Subcutaneous abdominal adipose tissue (tissue), 5 donors: ENCODE measurements at regions not wholly inside any gene's neighbourhood (a gene's known extent, or its start where the extent isn't known, plus 50 kb on each side); places are given as distances from the start of the nearest gene placed in this dataset.

Experiments used
- H3K27ac ChIP-seq: one replicate; pipeline ENCODE4 v1.7.0; 2013; ENCODE audit warnings: low read depth, mild to moderate bottlenecking, inconsistent platforms, low read length, moderate library complexity
- H3K27me3 ChIP-seq, 5 donors: one replicate each; pipeline ENCODE4 v1.7.0; 2013; ENCODE audit warnings: low read length in 5 of 5, inconsistent platforms in 1 of 5; ENCODE audit not compliant: control insufficient read depth in 5 of 5, insufficient read depth in 4 of 5
- H3K36me3 ChIP-seq, 5 donors: one replicate each; pipeline ENCODE4 v1.7.0; 2013; ENCODE audit warnings: low read length in 5 of 5; ENCODE audit not compliant: control insufficient read depth in 5 of 5, insufficient read depth in 5 of 5
- H3K4me1 ChIP-seq, 5 donors: one replicate each; pipeline ENCODE4 v1.7.0; 2013; ENCODE audit warnings: low read length in 5 of 5, mild to moderate bottlenecking in 3 of 5, moderate library complexity in 1 of 5; ENCODE audit not compliant: control insufficient read depth in 5 of 5, insufficient read depth in 5 of 5
- H3K4me3 ChIP-seq, 5 donors: one replicate each; pipeline ENCODE4 v1.7.0; 2013; ENCODE audit warnings: low read length in 5 of 5, low read depth in 1 of 5
- H3K9ac ChIP-seq, 5 donors: one replicate each; pipeline ENCODE4 v1.7.0; 2013; ENCODE audit warnings: low read length in 5 of 5, mild to moderate bottlenecking in 4 of 5, moderate library complexity in 3 of 5
- H3K9me3 ChIP-seq, 5 donors: one replicate each; pipeline ENCODE4 v1.7.0; 2013; ENCODE audit warnings: low read length in 5 of 5; ENCODE audit not compliant: control insufficient read depth in 5 of 5
- donor health status: healthy.
- donor health status: healthy.
- donor health status: healthy.
- donor health status: healthy.
- donor health status: healthy.

DNA sequence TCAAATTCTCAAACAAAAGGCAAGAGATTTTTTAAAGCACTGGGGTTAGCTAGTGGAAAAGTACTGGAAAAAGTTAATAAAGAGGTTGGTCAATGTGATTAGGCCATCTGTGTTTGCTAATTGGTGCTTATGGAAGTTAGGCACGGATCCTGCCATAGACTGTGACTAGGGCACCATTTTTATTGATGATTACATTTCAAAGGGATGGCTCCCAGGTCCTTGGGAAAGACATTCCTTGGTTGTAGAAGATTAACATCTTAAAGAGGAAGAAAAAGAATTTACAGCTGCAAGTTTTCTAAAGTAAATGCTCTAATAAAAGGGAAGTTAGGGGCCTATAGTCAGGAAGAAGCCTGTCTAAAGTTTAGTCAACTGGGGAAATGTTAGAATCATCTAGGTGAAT lies 1183.3 kb downstream of the DTWD2 start:
- H3K27ac ChIP-seq, result no peak overlapping the region
- H3K4me3 ChIP-seq, result no peak overlapping the region
- H3K9ac ChIP-seq, result no peak overlapping the region
- H3K4me1 ChIP-seq, result no peaks in the 10 kb centered on the region
- H3K36me3 ChIP-seq, result no peaks in the 10 kb centered on the region
- H3K27me3 ChIP-seq, result no peaks in the 10 kb centered on the region
- peaks cover 0 to 3% (median 0%) of the 10 kb centered on the region in 5 donors for H3K9me3 ChIP-seq

GRCh38 chr5:117803533-117803932 lies 1184.8 kb downstream of the DTWD2 start:
- H3K4me1 ChIP-seq, result no peaks in the 10 kb centered on the region
- no peak overlapping the region for H3K9ac ChIP-seq
- no peak overlapping the region for H3K27ac ChIP-seq
- peaks cover 0 to 3% (median 0%) of the 10 kb centered on the region in 5 donors for H3K9me3 ChIP-seq
- no peaks in the 10 kb centered on the region for H3K27me3 ChIP-seq
- H3K4me3 ChIP-seq, result no peak overlapping the region
- no peaks in the 10 kb centered on the region for H3K36me3 ChIP-seq

DNA sequence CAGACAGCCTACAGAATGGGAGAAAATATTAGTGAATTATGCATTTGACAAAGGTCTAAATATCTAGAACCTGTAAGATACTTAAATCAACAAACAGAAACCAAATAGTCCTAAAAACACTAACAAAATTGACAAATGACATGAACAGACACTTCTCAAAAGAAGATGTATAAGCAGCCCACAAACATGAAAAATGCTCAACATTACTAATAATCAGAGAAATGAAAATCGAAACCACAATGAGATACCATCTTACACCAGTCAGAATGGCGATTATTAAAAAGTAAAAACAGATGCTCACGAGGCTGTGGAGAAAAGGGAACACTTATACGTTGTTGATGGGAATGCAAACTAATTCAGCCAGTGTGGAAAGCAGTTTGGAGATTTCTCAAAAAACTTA lies 1186.8 kb downstream of the DTWD2 start:
- Histone ChIP-seq H3K4me1 (no peaks in the 10 kb centered on the region), H3K9ac (no peak overlapping the region), H3K27me3 (no peaks in the 10 kb centered on the region), H3K9me3 (peaks cover 0 to 3% (median 0%) of the 10 kb centered on the region in 5 donors), H3K27ac (no peak overlapping the region), H3K4me3 (no peak overlapping the region), H3K36me3 (no peaks in the 10 kb centered on the region)

DNA sequence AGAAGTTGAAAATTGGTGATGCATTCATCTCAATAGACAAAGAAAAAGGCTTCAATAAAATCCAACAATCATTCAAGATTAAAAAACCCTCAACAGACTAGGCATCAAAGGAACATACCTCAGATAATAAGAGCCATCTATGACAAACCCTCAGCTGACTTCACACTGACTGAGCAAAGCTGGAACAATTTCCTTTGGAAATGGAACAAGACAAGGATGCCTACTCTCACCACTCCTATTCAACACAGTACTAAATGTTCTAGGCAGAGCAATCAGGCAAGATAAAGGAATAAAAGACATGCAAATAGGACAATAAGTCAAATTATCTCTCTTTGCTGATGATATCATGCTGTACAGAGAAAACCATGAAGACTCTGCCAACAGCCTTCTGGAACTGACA lies 1188.1 kb downstream of the DTWD2 start:
- Histone ChIP-seq H3K9ac (no peak overlapping the region), H3K36me3 (no peaks in the 10 kb centered on the region), H3K9me3 (peaks cover 0 to 3% (median 0%) of the 10 kb centered on the region in 5 donors), H3K27ac (no peak overlapping the region), H3K4me1 (no peaks in the 10 kb centered on the region), H3K4me3 (no peak overlapping the region), H3K27me3 (no peaks in the 10 kb centered on the region)

- H3K27me3 ChIP-seq, result no peaks in the 10 kb centered on the region
Observed at GRCh38 chr5:117794847-117795246, 1193.5 kb downstream of the DTWD2 start.

GRCh38 chr5:117793963-117794362 lies 1194.4 kb downstream of the DTWD2 start:
- H3K36me3 ChIP-seq, result no peaks in the 10 kb centered on the region
- no peaks in the 10 kb centered on the region for H3K27me3 ChIP-seq
- H3K9ac ChIP-seq, result no peak overlapping the region
- H3K4me3 ChIP-seq, result no peak overlapping the region
- no peak overlapping the region for H3K27ac ChIP-seq
- no peaks in the 10 kb centered on the region for H3K9me3 ChIP-seq
- no peaks in the 10 kb centered on the region for H3K4me1 ChIP-seq

More at GRCh38 chr5:117794847-117795246, 1193.5 kb downstream of the DTWD2 start:
- Histone ChIP-seq H3K4me3 (no peak overlapping the region), H3K27ac (no peak overlapping the region), H3K36me3 (no peaks in the 10 kb centered on the region), H3K9ac (no peak overlapping the region), H3K9me3 (no peaks in the 10 kb centered on the region), H3K4me1 (no peaks in the 10 kb centered on the region)

DNA sequence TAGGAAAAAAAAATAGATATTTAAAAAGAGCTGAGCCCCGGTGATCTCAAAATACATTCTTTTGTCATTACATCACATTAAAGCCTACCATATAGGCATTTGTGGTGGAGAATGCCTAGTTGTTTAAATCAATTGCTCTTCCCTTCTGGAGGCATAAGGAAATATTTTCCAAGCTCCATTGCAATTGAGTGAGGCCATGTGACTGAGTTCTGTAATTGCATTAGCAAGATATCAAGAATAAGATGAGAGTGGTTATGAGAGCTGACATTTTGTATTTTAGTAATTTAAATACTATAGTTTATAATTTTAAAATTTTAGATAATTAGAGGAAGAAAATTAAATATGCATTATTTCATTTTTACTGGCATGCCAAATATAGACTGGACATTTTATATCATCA lies 1195.9 kb downstream of the DTWD2 start:
- H3K27ac ChIP-seq, result no peak overlapping the region
- H3K4me1 ChIP-seq, result no peaks in the 10 kb centered on the region
- no peak overlapping the region for H3K9ac ChIP-seq
- no peaks in the 10 kb centered on the region for H3K27me3 ChIP-seq
- no peaks in the 10 kb centered on the region for H3K36me3 ChIP-seq
- no peaks in the 10 kb centered on the region for H3K9me3 ChIP-seq
- no peak overlapping the region for H3K4me3 ChIP-seq

- Histone ChIP-seq H3K27ac (no peak overlapping the region), H3K36me3 (no peaks in the 10 kb centered on the region), H3K9me3 (no peaks in the 10 kb centered on the region), H3K4me1 (no peaks in the 10 kb centered on the region), H3K4me3 (no peak overlapping the region), H3K9ac (no peak overlapping the region), H3K27me3 (no peaks in the 10 kb centered on the region)
Observed at GRCh38 chr5:117788596-117788995, 1199.8 kb downstream of the DTWD2 start.

DNA sequence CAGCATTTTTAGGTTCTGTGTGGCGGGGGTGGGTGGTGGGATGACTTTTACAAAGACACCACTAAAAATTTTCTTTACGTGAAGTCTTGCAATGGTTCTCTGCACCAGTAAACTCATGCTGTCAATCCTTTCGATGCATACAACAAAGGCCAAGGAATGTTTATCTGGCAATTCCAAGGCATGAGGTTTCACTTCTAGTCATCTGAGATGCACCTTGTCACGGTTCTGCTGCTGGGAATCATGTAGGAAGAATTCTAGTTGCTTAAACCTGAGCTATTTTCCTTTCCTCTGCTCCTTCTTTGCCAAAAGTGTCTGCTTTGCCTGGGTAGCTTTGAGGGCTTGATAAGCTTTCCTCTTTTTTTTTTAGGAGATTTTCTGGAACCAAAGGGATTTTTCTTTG lies 1204.5 kb upstream of the SEMA6A start:
- Histone ChIP-seq H3K27me3 (no peaks in the 10 kb centered on the region), H3K9me3 (peaks cover 0 to 8% (median 2%) of the 10 kb centered on the region in 5 donors), H3K4me3 (no peak overlapping the region), H3K4me1 (no peaks in the 10 kb centered on the region), H3K9ac (no peak overlapping the region), H3K27ac (no peak overlapping the region), H3K36me3 (no peaks in the 10 kb centered on the region)

GRCh38 chr5:117776977-117777376 lies 1202.4 kb upstream of the SEMA6A start:
- Histone ChIP-seq H3K27ac (no peak overlapping the region), H3K36me3 (no peaks in the 10 kb centered on the region), H3K27me3 (no peaks in the 10 kb centered on the region), H3K4me3 (no peak overlapping the region), H3K9me3 (peaks cover 2 to 8% (median 5%) of the 10 kb centered on the region in 5 donors), H3K4me1 (no peaks in the 10 kb centered on the region), H3K9ac (no peak overlapping the region)

DNA sequence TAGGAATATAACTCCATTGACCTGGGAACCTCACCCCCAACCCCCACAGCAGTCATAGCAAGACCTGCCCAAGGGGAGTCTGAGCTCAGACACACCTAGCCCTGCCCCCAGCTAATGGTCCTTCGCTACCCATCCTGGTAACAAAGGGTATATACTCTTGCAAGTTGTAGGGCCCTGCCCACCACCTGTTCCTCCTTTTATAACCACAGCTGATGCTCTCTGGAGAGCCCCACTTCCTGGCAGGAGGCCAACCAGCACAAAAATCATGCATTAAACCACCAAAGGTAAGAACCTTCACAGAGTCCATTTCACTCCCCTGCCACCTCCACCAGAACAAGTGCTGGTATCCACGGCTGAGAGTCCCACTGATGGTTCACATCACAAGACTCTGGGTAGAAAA lies 1195.3 kb upstream of the SEMA6A start:
- no peak overlapping the region for H3K27ac ChIP-seq
- no peaks in the 10 kb centered on the region for H3K36me3 ChIP-seq
- no peaks in the 10 kb centered on the region for H3K27me3 ChIP-seq
- H3K4me1 ChIP-seq, result no peaks in the 10 kb centered on the region
- H3K9ac ChIP-seq, result no peak overlapping the region
- H3K9me3 ChIP-seq, result peaks cover 0 to 8% (median 0%) of the 10 kb centered on the region in 5 donors
- no peak overlapping the region for H3K4me3 ChIP-seq
